DOHH2 (cell line): ENCODE measurements at regions not wholly inside any gene's neighbourhood (a gene's known extent, or its start where the extent isn't known, plus 50 kb on each side); places are given as distances from the start of the nearest gene placed in this dataset.

ENCODE experiments used
- H3F3A ChIP-seq: fragments of 200-600 bp; sonication (generic), shearing (Covaris generic); 2 replicates; pipeline ENCODE4 v1.6.0; 2016; ENCODE audit warnings: antibody characterized with exemption, mild to moderate bottlenecking; ENCODE audit not compliant: control insufficient read depth, insufficient read depth
- H3K27ac ChIP-seq: fragments of 200-600 bp; sonication (generic); 2 replicates; pipeline ENCODE4 v1.5.1; 2014; ENCODE audit warnings: low read depth, mild to moderate bottlenecking, low read length, moderate library complexity
- H3K27me3 ChIP-seq: fragments of 200-600 bp; sonication (generic); 2 replicates; pipeline ENCODE4 v1.6.1; 2014; ENCODE audit warnings: mild to moderate bottlenecking, low read length, mixed read lengths; ENCODE audit not compliant: control insufficient read depth
- H3K36me3 ChIP-seq: fragments of 200-600 bp; sonication (generic); 2 replicates; pipeline ENCODE4 v1.6.1; 2014; ENCODE audit warnings: mild to moderate bottlenecking, low read length, moderate library complexity, mixed read lengths; ENCODE audit not compliant: control insufficient read depth
- H3K4me1 ChIP-seq: fragments of 200-600 bp; sonication (generic); 2 replicates; pipeline ENCODE4 v1.6.1; 2014; ENCODE audit warnings: mild to moderate bottlenecking, low read length, mixed read lengths; ENCODE audit not compliant: control insufficient read depth
- H3K4me2 ChIP-seq: fragments of 200-600 bp; sonication (generic); 2 replicates; pipeline ENCODE4 v1.6.0; 2014; ENCODE audit warnings: mild to moderate bottlenecking, low read length, moderate library complexity
- H3K4me3 ChIP-seq: fragments of 200-600 bp; sonication (generic); 2 replicates; pipeline ENCODE4 v1.5.1; 2014; ENCODE audit warnings: mild to moderate bottlenecking, low read length, mixed read lengths
- H3K79me2 ChIP-seq: fragments of 200-600 bp; sonication (generic); 2 replicates; pipeline ENCODE4 v1.6.1; 2014; ENCODE audit warnings: mild to moderate bottlenecking, low read length, mixed read lengths; ENCODE audit not compliant: control insufficient read depth
- H3K9me2 ChIP-seq: fragments of 200-600 bp; sonication (generic); replicated peaks from 2 replicates; pipeline ENCODE4 v1.6.1; 2014; ENCODE audit warnings: mild to moderate bottlenecking, low read length, mixed read lengths; ENCODE audit not compliant: control insufficient read depth
- H3K9me3 ChIP-seq: fragments of 200-600 bp; sonication (generic); 2 replicates; pipeline ENCODE4 v1.6.1; 2014; ENCODE audit warnings: antibody characterized with exemption, low read length, mixed read lengths; ENCODE audit not compliant: control insufficient read depth, insufficient read depth
- H4K20me1 ChIP-seq: fragments of 200-600 bp; sonication (generic); 2 replicates; pipeline ENCODE4 v1.6.0; 2014; ENCODE audit warnings: low read depth, mild to moderate bottlenecking, antibody characterized with exemption, low read length, moderate library complexity; ENCODE audit not compliant: control insufficient read depth, insufficient read depth
- CTCF ChIP-seq: fragments of 200-600 bp; sonication (generic); IDR thresholded peaks from one replicate; pipeline ENCODE4 v1.5.1; 2014; ENCODE audit warnings: antibody characterized with exemption, mild to moderate bottlenecking, low read depth, low read length; ENCODE audit not compliant: poor library complexity, severe bottlenecking
- EZH2phosphoT487 ChIP-seq: fragments of 200-600 bp; sonication (generic); IDR thresholded peaks from 2 replicates; pipeline ENCODE4 v1.6.1; 2017; ENCODE audit warnings: borderline replicate concordance, mild to moderate bottlenecking, antibody characterized with exemption, low read length, moderate library complexity, mixed read lengths

- Histone ChIP-seq H3K27me3 (no peaks in the 10 kb centered on the region), H3K4me1 (no peaks in the 10 kb centered on the region), H3K36me3 (no peaks in the 10 kb centered on the region), H3K27ac (no peak overlapping the region), H3F3A (no peaks in the 10 kb centered on the region), H3K4me2 (no peak overlapping the region), H3K4me3 (no peak overlapping the region), H3K9me2 (no peaks in the 10 kb centered on the region), H3K79me2 (no peaks in the 10 kb centered on the region), H3K9me3 (no peaks in the 10 kb centered on the region), H4K20me1 (no peaks in the 10 kb centered on the region)
- no peak for TF ChIP-seq CTCF
- TF ChIP-seq EZH2phosphoT487 = no peak
Measured at GRCh38 chr9:21615018-21615417, 132.9 kb upstream of the IFNE start.

- no peak overlapping the region for H3K4me2 ChIP-seq
Measured at GRCh38 chr9:21615446-21615845, 133.3 kb upstream of the IFNE start.

GRCh38 chr9:21616082-21616778 is 134.1 kb upstream of the IFNE start:
- Histone ChIP-seq H3K27me3 (no peaks in the 10 kb centered on the region), H3K79me2 (no peaks in the 10 kb centered on the region), H3F3A (no peaks in the 10 kb centered on the region), H3K4me3 (no peak overlapping the region), H4K20me1 (no peaks in the 10 kb centered on the region), H3K27ac (no peak overlapping the region), H3K9me3 (no peaks in the 10 kb centered on the region), H3K36me3 (no peaks in the 10 kb centered on the region), H3K9me2 (no peaks in the 10 kb centered on the region), H3K4me2 (no peak overlapping the region), H3K4me1 (no peaks in the 10 kb centered on the region)
- TF ChIP-seq CTCF (no peak), EZH2phosphoT487 (no peak)

More at GRCh38 chr9:21615446-21615845, 133.3 kb upstream of the IFNE start:
- Histone ChIP-seq H3K27me3 (no peaks in the 10 kb centered on the region), H4K20me1 (no peaks in the 10 kb centered on the region), H3K27ac (no peak overlapping the region), H3K9me3 (no peaks in the 10 kb centered on the region), H3K79me2 (no peaks in the 10 kb centered on the region), H3K4me3 (no peak overlapping the region), H3K36me3 (no peaks in the 10 kb centered on the region), H3K9me2 (no peaks in the 10 kb centered on the region), H3K4me1 (no peaks in the 10 kb centered on the region), H3F3A (no peaks in the 10 kb centered on the region)
- TF ChIP-seq CTCF = no peak
- no peak for TF ChIP-seq EZH2phosphoT487
